Fibroblast of the conjunctiva (primary cell): ENCODE measurements at regions not wholly inside any gene's neighbourhood (a gene's known extent, or its start where the extent isn't known, plus 50 kb on each side); places are given as distances from the start of the nearest gene placed in this dataset.
"Not testable (repeated sequence)": the region's sequence is repeated elsewhere in the genome, so short reads cannot be mapped to it uniquely, and the experiment has no call there.

ENCODE experiments used
- DNase-seq: peaks from one replicate; pipeline ENCODE4 v3.0.0-alpha.2; 2010; ENCODE audit warnings: low read depth

DNA sequence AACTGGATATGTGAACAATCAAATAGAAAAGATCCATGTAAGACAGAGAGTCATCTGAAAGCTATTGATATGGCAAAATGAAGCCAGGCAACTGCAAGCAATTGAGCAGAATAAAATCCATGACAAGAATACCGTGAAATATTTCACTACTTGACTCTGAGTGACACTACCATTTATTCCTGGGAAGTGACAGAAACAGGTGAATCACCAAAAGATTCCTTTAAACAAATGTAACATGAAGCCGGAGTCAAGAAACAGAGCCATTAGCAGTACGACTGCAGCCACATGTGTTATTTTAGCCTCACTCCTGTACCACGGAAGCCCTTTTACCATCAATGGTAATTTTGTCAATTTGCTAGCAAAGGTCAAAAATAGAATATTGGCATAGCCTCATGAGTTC is 197.7 kb upstream of the POT1 start:
- DNase-seq = no peak

DNA sequence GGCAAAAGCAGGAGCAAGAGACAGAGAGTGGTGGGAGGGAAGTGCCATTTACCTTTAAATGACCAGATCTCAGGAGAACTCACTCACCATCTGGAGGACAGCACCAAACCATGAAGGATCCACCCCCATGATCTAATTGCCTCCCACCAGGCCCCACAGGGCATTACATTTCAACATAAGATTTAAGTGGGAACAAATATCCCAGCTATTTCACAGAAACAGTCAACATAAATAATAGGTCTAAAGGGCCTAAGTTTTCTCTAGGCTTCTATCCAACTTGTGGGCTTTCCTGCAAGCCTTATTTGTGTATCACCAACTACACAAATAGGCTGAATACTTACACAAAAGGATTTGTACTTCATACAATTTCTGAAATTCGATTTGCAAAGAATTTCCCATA is 196.8 kb upstream of the POT1 start:
- no peak for DNase-seq

DNA sequence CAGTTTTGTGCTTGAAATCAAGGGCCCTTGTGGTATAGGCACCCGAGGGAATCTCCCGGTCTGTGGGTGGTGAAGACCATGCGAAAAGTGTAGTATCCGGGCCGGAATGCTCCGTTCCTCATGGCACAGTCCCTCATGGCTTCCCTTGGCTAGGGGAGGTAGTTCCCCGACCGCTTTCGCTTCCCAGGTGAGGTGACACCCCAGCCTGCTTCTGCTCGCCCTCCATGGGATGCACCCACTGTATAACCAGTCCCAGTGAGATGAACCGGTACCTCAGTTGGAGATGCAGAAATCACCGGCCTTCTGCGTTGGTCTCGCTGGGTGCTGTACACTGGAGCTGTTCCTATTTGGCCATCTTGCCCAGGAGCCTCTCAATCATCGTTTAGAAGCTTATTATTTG is 195.7 kb upstream of the POT1 start:
- no peak for DNase-seq

DNA sequence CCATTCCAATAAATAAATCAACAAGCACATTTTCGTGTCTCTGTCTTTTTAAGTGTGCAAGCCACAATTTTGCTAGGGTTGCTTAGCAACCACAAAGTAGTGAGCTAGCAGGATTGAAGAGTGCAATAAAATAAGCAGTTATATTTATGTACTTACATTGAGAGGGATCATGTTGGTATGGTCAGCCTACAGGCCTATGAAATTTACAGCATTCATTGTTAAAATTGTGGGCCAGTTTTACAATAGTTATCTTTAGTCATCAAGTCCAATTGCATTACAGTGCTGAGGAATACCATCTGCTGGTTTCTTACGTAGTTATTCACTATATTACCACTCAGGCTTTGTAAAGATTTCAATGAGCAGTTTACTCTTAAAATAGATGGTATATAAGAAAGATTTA is 192.5 kb upstream of the POT1 start:
- no peak for DNase-seq

DNA sequence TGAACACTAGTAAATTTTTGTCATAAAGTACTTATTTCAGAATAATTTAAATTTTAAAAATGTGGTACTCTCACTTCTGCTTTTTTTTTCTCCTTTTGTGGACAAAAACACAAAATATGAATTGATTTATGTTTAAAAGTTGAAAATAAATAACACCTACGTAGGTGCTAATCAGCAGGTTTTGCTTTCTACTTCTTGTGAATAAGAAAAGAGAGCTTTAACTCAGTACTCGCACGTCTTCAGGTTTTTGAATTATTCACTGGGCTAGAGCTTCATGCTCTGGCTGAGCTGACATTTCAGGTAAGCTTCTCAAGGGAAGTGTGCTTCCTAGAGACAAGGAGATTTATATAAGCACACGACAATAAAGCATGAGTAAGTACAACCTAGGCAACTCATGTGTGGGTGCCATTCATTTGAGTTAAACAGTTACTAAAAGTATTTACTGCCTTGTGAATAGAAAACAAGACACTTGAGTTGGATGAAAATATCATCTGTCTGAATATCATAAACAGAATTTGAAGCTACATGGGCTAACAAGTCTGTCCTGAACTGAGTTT is 190.0 kb upstream of the POT1 start:
- no peak for DNase-seq

DNA sequence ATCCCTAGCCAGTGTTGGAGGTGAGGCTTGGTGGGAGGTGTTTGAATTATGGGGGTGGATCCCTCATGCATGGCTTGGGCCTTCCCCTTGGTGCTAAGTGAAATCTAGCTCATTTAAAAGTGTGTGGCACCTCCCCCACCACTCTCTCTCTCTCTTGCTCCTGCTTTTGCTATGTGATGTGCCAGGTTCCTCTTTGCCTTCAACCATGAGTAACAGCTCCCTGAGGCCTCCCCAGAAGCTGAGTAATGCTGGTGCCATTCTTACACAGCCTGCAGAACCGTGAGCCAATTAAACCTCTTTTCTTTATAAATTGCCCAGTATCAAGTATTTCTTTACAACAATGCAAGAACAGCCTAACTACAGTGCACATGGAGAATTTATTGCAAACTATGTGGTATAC is 188.8 kb upstream of the POT1 start:
- no peak for DNase-seq

DNA sequence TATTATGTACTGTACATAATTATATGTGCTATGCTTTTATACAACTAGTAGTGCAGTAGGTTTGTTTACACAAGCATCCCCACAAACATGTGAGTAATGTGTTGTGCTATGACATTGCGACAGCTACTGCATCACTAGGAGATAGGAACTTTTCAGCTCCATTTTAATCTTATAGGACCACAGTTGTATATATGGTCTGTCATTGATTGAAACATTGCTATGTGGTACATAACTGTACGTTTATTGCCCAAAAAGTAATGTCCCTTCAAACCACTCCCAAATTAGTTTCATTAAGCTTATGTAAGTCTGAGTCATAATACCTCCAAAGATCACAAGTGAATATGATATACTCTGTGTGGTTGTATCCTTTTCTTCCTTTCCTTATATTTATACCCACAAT is 183.2 kb upstream of the POT1 start:
- no peak for DNase-seq

DNA sequence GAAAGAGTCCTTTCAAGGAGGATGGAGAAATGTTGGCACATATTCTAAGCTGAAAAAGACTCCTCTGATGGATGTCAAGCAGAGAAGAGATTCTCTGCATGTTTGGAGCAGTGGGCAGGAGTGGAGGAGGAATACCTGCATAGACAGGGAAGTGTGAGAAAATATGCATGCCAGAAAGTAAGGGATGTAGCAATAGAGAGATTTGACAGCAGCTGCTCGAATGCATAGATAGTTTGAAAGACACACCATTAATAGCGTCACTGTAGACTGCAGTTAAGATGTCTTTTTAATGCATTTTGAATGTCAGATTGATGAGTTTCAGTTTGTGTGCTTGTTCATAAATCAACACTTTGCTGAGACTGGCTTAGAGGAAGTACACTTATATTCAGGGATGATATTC is 169.9 kb upstream of the POT1 start:
- DNase-seq = no peak

DNA sequence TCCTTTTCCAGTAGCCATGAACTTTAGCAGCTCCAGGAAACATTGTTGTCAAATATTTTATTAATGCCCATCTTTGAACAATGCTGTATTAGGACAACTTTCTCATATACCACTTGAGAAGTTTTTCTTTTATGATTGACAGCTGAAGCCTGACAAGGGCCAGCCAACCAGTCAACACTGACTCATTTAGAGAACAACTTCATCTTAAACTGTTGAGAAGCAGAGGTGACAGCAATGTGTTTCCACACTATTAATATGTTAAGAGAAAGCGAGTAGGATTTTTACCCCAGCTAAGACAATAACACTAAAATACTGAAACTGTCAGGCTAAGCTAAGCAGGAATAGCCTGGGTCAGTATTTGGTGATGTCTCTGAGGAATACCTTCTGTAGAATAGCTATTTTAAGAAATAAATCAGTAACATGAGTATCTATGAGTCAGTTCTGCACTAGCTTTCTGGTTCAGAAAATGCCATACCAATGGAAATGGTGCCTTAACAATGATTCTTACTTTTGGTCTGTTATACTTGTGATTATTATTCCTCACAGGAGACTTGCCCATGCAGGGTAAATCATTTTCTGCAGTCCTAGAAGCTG is 168.8 kb upstream of the POT1 start:
- DNase-seq = no peak

DNA sequence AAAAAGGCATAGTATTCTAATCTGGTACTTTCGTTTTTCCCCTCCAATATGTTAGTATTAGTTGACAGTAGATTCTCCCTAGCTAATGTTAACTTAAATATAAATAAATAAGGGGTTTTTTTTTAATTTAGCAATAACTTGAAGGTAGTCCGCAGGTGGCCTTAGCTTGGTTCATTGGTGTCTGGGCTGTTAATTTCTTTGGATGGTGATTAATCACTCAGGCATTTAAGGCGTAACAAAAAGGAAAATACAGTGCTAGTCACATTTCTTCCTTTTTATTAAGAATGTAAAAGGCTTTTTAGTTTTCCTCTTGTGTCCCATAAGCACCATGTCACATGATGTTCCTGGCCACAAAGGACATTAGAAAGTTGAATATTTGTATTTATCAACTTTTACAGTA is 161.0 kb upstream of the POT1 start:
- DNase-seq = no peak

DNA sequence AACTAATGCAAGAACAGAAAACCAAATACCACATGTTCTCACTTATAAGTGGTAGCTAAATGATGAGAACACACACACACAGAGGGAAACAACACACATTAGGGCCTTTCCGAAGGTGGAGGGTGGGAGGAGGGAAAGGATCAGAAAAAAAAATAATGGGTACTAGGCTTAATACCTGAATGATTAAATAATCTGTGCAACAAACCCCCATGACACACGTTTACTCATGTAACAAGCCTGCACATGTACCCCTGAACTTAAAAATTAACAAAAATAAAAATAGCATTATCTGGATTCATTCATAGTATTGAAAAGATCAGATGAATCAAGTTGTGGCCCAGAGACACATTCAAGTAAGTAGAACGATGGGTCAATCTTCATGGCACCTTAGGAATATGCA is 159.5 kb upstream of the POT1 start:
- DNase-seq = no peak

DNA sequence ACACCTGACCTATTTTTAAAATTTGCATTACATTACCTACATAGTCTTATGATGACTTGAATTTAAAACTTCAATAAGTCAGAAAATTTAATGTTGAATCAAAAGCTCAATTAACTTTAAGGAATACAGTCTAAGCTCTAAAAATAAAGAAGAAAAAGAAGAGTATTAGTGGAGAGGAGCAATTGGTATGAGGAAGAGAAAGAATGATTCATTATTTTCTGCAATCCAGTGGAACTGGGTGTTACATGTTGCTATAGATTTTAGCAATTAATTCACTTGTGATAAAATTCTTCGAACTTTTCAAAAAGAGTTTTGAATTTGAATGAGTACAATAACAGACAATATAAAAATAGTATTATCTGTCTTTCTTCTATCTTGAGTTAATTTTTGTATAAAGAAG is 158.9 kb upstream of the POT1 start:
- DNase-seq = no peak

DNA sequence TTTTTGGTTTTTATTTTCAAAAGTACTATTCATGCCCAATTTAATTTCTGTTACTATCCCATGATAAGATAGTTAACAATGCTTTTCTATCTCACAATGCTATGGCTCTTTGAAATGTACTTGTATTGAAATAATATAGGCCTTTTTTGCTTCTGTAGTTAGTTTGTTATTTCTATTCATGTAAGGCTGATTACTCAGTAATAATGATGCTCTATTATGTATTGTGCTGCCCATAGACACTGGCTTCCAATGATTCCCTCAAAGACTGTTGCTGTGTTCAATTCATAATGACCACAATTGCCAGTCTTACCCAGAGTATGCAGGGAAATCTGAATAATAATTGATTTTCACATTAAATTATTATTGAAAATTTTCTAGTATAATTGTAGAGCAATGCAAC is 155.5 kb upstream of the POT1 start:
- no peak for DNase-seq

DNA sequence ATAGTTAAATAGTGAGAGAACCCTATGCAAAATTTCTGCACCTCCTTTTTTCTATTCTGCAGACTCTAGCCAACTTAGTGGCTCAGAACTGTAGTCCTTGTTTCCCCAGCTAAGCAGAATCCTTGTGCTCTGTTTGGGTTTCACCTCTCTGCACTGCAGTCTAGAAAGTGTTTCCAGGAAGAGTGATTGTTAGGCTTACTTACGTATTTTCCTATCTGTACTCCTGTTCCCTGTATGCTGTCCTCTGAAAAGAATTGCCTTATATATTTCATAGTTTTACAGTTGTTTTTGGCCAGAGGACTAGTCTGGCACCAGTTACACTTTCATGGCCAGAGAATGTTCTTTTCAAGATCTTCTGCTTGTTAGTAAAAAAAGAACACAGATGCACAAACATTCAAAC is 154.6 kb upstream of the POT1 start:
- no peak for DNase-seq

DNA sequence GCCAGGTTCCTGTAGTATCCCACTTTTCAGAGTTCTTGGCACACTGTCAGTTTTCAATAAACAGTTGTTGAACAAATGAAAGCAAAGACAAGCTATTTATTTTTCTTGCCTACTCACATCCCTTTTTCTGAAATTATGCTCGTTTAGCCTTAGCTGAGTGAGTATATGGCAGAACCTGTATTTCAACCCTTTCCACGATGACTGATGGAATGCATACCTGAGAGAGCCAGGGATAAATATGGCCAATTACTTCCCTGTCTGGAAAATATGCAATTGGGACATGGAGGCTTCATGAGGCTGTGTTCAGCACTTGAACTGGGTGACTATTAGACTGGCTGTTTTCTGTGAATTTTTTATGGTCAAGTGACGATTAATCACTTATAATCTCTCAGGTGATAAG is 144.5 kb upstream of the POT1 start:
- DNase-seq = no peak

DNA sequence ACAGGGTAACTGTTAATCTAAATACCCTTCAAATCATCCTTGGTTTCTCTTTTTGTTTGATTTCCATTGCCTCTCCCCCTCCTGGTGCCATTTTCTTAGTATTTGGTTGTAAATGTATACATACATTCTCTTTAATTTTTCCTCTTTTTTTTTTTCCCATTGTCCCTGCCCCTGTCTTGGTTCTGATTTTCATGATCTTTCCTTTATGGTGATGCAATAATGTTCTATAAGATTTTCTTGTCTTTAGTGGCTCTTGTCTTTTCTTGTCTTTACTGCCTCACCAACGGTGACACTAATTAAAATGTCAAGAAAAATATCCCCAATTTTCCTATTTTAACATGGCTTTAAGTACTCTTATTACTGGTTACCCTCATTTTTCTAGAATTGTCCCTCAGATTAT is 135.9 kb upstream of the POT1 start:
- no peak for DNase-seq

DNA sequence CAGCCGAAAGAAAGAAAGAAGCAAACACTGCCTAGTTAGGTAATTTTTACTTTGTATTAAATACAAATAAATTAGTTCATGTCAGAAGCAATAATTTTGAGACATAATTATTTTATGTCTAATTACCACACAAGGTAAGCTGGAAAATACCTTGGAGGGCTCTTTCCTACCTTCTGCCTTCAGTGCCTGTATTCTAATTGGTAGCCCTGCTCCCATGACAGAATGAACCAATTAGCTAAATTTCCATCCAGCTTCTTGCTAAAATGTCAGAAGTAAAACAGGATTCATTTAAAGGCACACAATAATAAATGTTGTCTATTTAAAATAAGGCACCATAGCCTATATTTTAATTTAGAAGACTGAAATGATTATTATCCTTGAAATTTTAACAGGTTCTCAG is 135.4 kb upstream of the POT1 start:
- DNase-seq = no peak

DNA sequence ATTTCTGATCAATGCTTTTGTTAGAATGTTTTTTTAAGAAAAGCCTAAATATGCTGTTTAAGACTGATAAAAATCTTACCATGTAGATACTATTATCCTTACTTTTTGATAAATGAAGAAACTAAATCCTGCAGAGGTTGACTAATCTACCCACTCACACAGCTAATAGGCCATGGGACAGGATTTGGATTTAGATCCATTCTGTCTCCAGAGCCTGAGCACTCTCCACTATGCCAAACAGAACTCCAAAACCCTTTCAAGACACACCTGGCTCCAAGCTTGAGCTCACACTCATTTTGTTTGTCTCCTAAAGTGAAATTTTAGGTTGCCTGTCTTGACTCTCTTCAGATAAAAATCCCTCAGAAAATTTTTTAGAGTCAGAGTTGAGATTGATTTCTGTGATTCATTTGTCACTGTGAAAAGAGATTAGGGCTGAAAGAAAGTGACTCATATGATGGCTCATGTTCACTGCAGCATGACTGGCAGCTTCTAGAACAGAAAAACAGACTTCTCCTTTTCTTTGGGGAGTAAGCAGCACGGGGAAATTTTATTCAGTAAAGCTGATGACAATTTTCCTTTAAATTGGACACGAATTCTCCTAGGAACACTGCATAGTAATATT is 132.3 kb upstream of the POT1 start:
- no peak for DNase-seq

DNA sequence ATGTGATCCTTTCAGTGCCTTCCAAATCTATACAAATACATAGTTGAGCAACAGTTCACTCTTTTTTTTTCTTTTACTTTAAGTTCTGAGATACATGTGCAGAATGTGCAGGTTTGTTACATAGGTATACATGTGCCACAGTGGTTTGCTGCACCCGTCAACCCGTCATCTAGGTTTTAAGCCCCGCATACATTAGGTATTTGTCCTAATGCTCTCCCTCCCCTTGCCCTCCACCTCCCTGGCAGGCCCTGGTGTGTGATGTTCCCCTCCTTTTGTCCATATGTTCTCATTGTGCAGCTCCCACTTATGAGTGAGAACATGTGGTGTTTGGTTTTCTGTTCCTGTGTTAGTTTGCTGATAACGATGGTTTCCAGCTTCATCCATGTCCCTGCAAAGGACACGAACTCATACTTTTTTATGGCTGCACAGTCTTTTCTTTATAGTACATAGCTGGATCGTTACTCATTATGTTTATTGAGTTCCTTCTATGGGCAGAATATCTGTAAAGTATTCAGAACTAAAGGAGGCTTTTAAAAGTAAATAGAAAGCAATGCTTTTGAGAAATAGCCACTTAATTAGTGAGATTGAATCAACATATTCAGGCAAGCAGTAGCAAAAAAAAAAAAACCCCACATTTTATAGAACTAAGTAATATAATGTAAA is 131.6 kb upstream of the POT1 start:
- not testable (repeated sequence) for DNase-seq

DNA sequence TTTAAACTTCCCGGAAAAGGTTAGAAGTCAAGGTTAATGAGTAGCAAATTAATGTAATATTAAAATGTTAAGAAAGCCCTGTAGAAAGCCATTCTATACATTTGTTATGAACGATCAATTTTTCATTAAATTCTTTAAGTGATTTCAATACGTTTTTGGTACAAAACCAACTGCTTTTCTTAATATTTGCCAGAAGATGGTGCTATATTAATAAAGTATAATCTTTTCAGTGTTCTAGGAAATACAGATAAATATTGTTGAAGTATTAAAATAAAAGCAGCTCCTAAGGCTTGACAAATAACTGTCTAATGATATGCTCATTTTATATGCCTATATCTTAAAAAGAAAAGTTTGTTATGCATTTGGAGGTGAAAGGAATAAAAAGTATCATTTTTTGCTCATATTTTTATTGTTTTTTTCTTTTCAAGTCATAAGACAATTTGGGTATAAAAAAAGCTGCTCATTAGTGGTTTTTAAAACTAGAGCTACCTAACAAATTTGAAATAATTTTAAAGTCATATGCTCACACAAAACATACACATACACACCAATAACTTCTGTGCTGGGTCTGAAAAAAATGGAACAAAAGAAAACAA is 130.3 kb upstream of the POT1 start:
- DNase-seq = no peak

DNA sequence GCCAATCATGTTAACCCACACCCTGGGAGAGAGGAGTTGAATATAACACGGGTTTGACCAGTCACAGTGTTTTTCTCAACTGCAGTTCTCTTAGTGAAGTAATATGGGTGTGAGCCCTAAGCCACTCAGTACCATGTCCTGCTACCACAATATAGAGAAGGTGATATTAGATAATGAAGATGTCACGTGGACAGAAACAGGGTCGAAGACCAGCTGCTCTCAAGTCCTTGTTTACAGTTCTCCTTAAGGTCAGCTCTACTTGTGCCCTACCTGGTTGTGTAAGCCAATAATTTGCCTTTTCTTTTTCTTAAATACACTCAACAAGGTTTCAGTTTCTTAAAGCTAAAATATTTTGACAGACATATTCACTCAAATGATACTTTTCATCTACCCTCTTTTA is 128.3 kb upstream of the POT1 start:
- no peak for DNase-seq

DNA sequence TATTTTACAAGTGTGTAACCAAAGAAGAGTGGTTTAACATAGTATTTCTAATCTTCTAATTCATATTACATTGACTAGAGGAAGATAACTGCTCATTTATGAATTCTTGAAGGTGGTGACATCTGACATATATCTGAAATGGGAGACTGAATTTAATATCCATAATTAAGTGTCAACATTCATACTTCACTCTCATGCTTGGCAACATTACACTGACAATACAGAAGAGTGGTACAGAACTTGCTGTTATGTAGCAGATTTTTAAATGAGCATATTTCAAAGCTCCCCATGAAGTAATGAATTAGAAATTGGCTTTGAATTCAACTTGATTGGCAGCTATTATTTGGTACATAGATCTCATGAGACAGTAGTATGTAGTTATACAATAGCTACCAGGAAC is 125.8 kb upstream of the POT1 start:
- DNase-seq = no peak

DNA sequence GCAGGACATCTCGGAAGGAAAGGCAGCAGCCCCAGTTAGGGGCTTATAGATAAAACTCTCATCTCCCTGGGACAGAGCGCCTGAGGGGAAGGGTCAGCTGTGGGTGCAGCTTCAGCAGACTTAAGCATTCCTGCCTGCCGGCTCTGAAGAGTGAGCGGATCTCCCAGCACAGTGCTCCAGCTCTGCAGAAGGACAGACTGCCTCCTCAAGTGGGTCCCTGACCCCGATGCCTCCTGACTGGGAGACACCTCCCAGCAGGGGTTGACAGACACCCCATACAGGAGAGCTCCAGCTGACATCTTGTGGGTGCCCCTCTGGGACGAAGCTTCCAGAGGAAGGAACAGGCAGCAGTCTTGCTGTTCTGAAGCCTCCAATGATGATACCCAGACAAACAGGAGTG is 117.1 kb upstream of the POT1 start:
- DNase-seq = no peak
